ENCODE measurements at regions not wholly inside any gene's neighbourhood (a gene's known extent, or its start where the extent isn't known, plus 50 kb on each side); places are given as distances from the start of the nearest gene placed in this dataset.

GRCh38 chr10:107275806-107276205 lies 111.3 kb upstream of the SORCS1 start:
- Mint-ChIP-seq H3K9me3 (peaks cover 12% of the 10 kb centered on the region), H3K36me3 (no peaks in the 10 kb centered on the region), H3K27ac (no peak overlapping the region), H3K4me3 (no peak overlapping the region), H3K4me1 (no peaks in the 10 kb centered on the region), H3K27me3 (no peaks in the 10 kb centered on the region)
- CTCF ChIA-PET = no interaction called here
- no peak for DNase-seq

DNA sequence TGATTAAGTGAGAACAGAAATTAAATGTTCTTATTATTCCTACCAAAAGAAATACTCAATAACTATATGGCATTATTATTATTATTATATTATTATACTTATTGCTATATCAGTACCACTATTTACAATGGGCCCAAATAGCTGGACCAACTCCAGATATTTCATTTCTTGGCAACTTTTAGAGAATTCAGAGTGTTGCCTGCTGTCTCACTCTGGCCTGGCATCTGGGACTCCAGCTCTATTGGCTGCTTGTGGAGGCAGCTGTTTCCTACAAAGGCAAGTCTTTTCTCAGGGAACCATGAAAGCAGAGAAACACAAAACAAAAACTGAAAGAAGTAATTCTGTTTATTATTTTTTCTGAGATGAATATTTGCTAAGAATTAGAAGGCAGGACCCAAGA lies 105.1 kb upstream of the SORCS1 start:
- Mint-ChIP-seq H3K4me1 (no peaks in the 10 kb centered on the region), H3K36me3 (no peaks in the 10 kb centered on the region), H3K27ac (no peak overlapping the region), H3K9me3 (peaks cover 15% of the 10 kb centered on the region), H3K27me3 (no peaks in the 10 kb centered on the region), H3K4me3 (no peak overlapping the region)
- no peak for DNase-seq
- CTCF ChIA-PET = no interaction called here

GRCh38 chr10:107264742-107265141 lies 100.2 kb upstream of the SORCS1 start:
- CTCF ChIA-PET = no interaction called here
- Mint-ChIP-seq H3K4me3 (no peak overlapping the region), H3K9me3 (peaks cover 13% of the 10 kb centered on the region), H3K27me3 (no peaks in the 10 kb centered on the region), H3K36me3 (no peaks in the 10 kb centered on the region), H3K4me1 (no peaks in the 10 kb centered on the region), H3K27ac (no peak overlapping the region)
- DNase-seq = no peak

GRCh38 chr10:107244122-107244521 lies 79.6 kb upstream of the SORCS1 start:
- no peak for DNase-seq
- CTCF ChIA-PET = no interaction called here
- Mint-ChIP-seq H3K9me3 (no peaks in the 10 kb centered on the region), H3K4me3 (no peak overlapping the region), H3K27ac (no peak overlapping the region), H3K27me3 (no peaks in the 10 kb centered on the region), H3K4me1 (no peaks in the 10 kb centered on the region), H3K36me3 (no peaks in the 10 kb centered on the region)

DNA sequence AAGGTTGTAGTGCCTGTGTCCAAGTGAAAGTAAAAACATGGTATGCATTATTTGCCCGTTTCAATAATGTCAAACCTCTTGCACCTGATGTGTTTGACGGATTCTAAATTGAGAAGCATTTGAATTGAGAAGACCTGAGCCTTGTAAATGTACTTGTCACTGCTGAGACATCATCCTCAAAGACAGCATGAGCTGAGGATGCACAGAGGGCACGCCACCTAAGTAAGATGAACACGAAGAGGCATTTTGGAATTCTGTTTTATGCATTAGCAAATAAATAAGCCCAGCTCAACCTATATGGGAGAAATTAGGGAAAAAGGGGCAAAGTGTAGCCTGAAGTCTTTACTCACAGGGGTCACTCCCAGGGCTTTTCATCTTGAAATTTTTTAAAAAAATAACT lies 73.8 kb upstream of the SORCS1 start:
- DNase-seq = no peak
- no peaks in the 10 kb centered on the region for H3K4me1 Mint-ChIP-seq
- no peaks in the 10 kb centered on the region for H3K27me3 Mint-ChIP-seq
- H3K27ac Mint-ChIP-seq = no peak overlapping the region
- peaks cover 5% of the 10 kb centered on the region for H3K9me3 Mint-ChIP-seq
- H3K4me3 Mint-ChIP-seq = no peak overlapping the region
- CTCF ChIA-PET = no interaction called here
- H3K36me3 Mint-ChIP-seq = no peaks in the 10 kb centered on the region

GRCh38 chr10:107232013-107232412 lies 67.5 kb upstream of the SORCS1 start:
- Mint-ChIP-seq H3K9me3 (peaks cover 22% of the 10 kb centered on the region), H3K4me1 (no peaks in the 10 kb centered on the region), H3K4me3 (no peak overlapping the region), H3K36me3 (no peaks in the 10 kb centered on the region), H3K27me3 (no peaks in the 10 kb centered on the region), H3K27ac (no peak overlapping the region)
- CTCF ChIA-PET = no interaction called here
- no peak for DNase-seq

- no peaks in the 10 kb centered on the region for H3K27me3 Mint-ChIP-seq
- CTCF ChIA-PET = no interaction called here
- H3K9me3 Mint-ChIP-seq = peaks cover 24% of the 10 kb centered on the region
- no peaks in the 10 kb centered on the region for H3K36me3 Mint-ChIP-seq
- H3K4me3 Mint-ChIP-seq = no peak overlapping the region
- H3K4me1 Mint-ChIP-seq = no peaks in the 10 kb centered on the region
- H3K27ac Mint-ChIP-seq = no peak overlapping the region
- no peak for DNase-seq
These were observed 66.4 kb upstream of the SORCS1 start for GRCh38 chr10:107230887-107231286.

GRCh38 chr10:107215681-107216080 lies 51.2 kb upstream of the SORCS1 start:
- Mint-ChIP-seq H3K4me1 (no peaks in the 10 kb centered on the region), H3K9me3 (peaks cover 15% of the 10 kb centered on the region), H3K4me3 (no peak overlapping the region), H3K36me3 (no peaks in the 10 kb centered on the region), H3K27me3 (no peaks in the 10 kb centered on the region), H3K27ac (no peak overlapping the region)
- no peak for DNase-seq
- CTCF ChIA-PET = no interaction called here
